GM21447 (cell line): ENCODE measurements at regions not wholly inside any gene's neighbourhood (a gene's known extent, or its start where the extent isn't known, plus 50 kb on each side); places are given as distances from the start of the nearest gene placed in this dataset.
"Not testable (repeated sequence)": the region's sequence is repeated elsewhere in the genome, so short reads cannot be mapped to it uniquely, and the experiment has no call there.

Experiments
- ATAC-seq: cut with Tn5 transposase; IDR thresholded peaks from one replicate; pipeline ENCODE4 v1.9.1; 2021; ENCODE audit not compliant: unreplicated experiment

- no peak for ATAC-seq
Measured at GRCh38 chr5:17326600-17327037, 109.2 kb downstream of the BASP1 start.

- ATAC-seq, result no peak
Measured at GRCh38 chr5:17327048-17327625, 109.7 kb downstream of the BASP1 start.

GRCh38 chr5:17329571-17329970, 112.1 kb downstream of the BASP1 start:
- ATAC-seq, result no peak

- no peak for ATAC-seq
Measured at GRCh38 chr5:17330386-17330785, 113.0 kb downstream of the BASP1 start.

- ATAC-seq, result no peak
Measured at GRCh38 chr5:17331651-17332050, 114.2 kb downstream of the BASP1 start.

GRCh38 chr5:17333755-17334154, 116.3 kb downstream of the BASP1 start:
- ATAC-seq, result no peak

- ATAC-seq, result no peak
Measured at GRCh38 chr5:17336054-17336453, 118.6 kb downstream of the BASP1 start.

GRCh38 chr5:17336723-17337122, 119.3 kb downstream of the BASP1 start:
- ATAC-seq, result not testable (repeated sequence)

GRCh38 chr5:17339841-17340240, 122.4 kb downstream of the BASP1 start:
- ATAC-seq, result no peak

- no peak for ATAC-seq
Measured at GRCh38 chr5:17340379-17340778, 122.9 kb downstream of the BASP1 start.

- ATAC-seq, result no peak
Measured at GRCh38 chr5:17340819-17341218, 123.4 kb downstream of the BASP1 start.

- ATAC-seq, result peak; percentile 90
Measured at GRCh38 chr5:17343675-17344074, 126.2 kb downstream of the BASP1 start.

GRCh38 chr5:17346811-17347210, 129.4 kb downstream of the BASP1 start:
- no peak for ATAC-seq

- no peak for ATAC-seq
Measured at GRCh38 chr5:17352223-17352622, 134.8 kb downstream of the BASP1 start.

- ATAC-seq, result no peak
Measured at GRCh38 chr5:17354265-17354664, 136.8 kb downstream of the BASP1 start.

- ATAC-seq, result no peak
Measured at GRCh38 chr5:17355586-17356346, 138.3 kb downstream of the BASP1 start.

GRCh38 chr5:17356551-17356950, 139.1 kb downstream of the BASP1 start:
- no peak for ATAC-seq

GRCh38 chr5:17357504-17357903, 140.1 kb downstream of the BASP1 start:
- ATAC-seq, result no peak

GRCh38 chr5:17358031-17358430, 140.0 kb upstream of the TAF11L2 start:
- ATAC-seq, result no peak

GRCh38 chr5:17359451-17360011, 138.5 kb upstream of the TAF11L2 start:
- no peak for ATAC-seq

- no peak for ATAC-seq
Measured at GRCh38 chr5:17360879-17361278, 137.2 kb upstream of the TAF11L2 start.

- no peak for ATAC-seq
Measured at GRCh38 chr5:17361331-17361730, 136.7 kb upstream of the TAF11L2 start.
